Liver (tissue), 8 donors: ENCODE measurements at regions not wholly inside any gene's neighbourhood (a gene's known extent, or its start where the extent isn't known, plus 50 kb on each side); places are given as distances from the start of the nearest gene placed in this dataset.

Source experiments
- DNase-seq: peaks from one replicate; pipeline ENCODE4 v3.0.0-alpha.2; 2017; ENCODE audit warnings: low spot score
- H3K27ac ChIP-seq, 2 donors: one replicate each; pipeline ENCODE4 v1.7.0; 2013; ENCODE audit warnings: inconsistent platforms in 2 of 2, low read length in 2 of 2, control low read depth in 1 of 2, low read depth in 1 of 2, mild to moderate bottlenecking in 1 of 2
- H3K27me3 ChIP-seq, 4 donors: one replicate each; pipeline versions ENCODE4 v1.6.1 to v1.7.0; 2013; ENCODE audit warnings: low read length in 3 of 4, inconsistent platforms in 1 of 4, mild to moderate bottlenecking in 1 of 4, moderate library complexity in 1 of 4; ENCODE audit not compliant: control insufficient read depth in 4 of 4, insufficient read depth in 4 of 4
- H3K36me3 ChIP-seq, 4 donors: one replicate each; pipeline versions ENCODE4 v1.6.1 to v1.7.0; 2013; ENCODE audit warnings: low read length in 3 of 4, mild to moderate bottlenecking in 3 of 4, low read depth in 1 of 4, moderate library complexity in 1 of 4; ENCODE audit not compliant: control insufficient read depth in 4 of 4, insufficient read depth in 3 of 4
- H3K4me1 ChIP-seq, 4 donors: one replicate each; pipeline versions ENCODE4 v1.6.1 to v1.7.0; 2013; ENCODE audit warnings: low read length in 3 of 4, mild to moderate bottlenecking in 3 of 4, moderate library complexity in 1 of 4; ENCODE audit not compliant: control insufficient read depth in 4 of 4, insufficient read depth in 4 of 4
- H3K4me3 ChIP-seq, 3 donors: one replicate each; pipeline versions ENCODE4 v1.6.1 to v1.7.0; 2013; ENCODE audit warnings: low read length in 3 of 3, control low read depth in 1 of 3, low read depth in 1 of 3, mild to moderate bottlenecking in 1 of 3
- H3K9ac ChIP-seq, 2 donors: one replicate each; pipeline ENCODE4 v1.7.0; 2013; ENCODE audit warnings: low read length in 2 of 2, mild to moderate bottlenecking in 2 of 2, moderate library complexity in 2 of 2, control low read depth in 1 of 2, low read depth in 1 of 2
- H3K9me3 ChIP-seq, 4 donors: one replicate each; pipeline versions ENCODE4 v1.6.1 to v1.7.0; 2013; ENCODE audit warnings: low read length in 3 of 4; ENCODE audit not compliant: control insufficient read depth in 4 of 4
- ATF3 ChIP-seq: IDR thresholded peaks from 2 replicates; pipeline ENCODE4 v1.6.1; 2016; ENCODE audit warnings: antibody characterized with exemption
- CTCF ChIP-seq: fragments of 150-350 bp; IDR thresholded peaks from 2 replicates; pipeline ENCODE4 v1.5.1; 2017; ENCODE audit warnings: improper control_type of control experiment, low read depth, low read length; ENCODE audit not compliant: missing input control
- EGR1 ChIP-seq, 2 donors: IDR thresholded peaks; 2 replicates each; pipeline ENCODE4 v1.6.1; 2016 to 2018; ENCODE audit warnings: antibody characterized with exemption in 2 of 2, low read depth in 2 of 2
- FOXA1 ChIP-seq: IDR thresholded peaks from 2 replicates; pipeline ENCODE4 v1.6.1; 2016; ENCODE audit warnings: antibody characterized with exemption
- FOXA2 ChIP-seq: IDR thresholded peaks from 2 replicates; pipeline ENCODE4 v1.6.1; 2016; ENCODE audit warnings: antibody characterized with exemption
- GABPA ChIP-seq, 2 donors: IDR thresholded peaks in 1 of 2; conservative IDR thresholded peaks in 1 of 2; 2 replicates each; pipeline ENCODE4 v1.6.1; 2016; ENCODE audit warnings: antibody characterized with exemption in 2 of 2, mild to moderate bottlenecking in 1 of 2, moderate library complexity in 1 of 2
- HNF4A ChIP-seq, 2 donors: conservative IDR thresholded peaks; 2 replicates each; pipeline ENCODE4 v1.6.1; 2016; ENCODE audit warnings: antibody characterized with exemption in 2 of 2, mild to moderate bottlenecking in 2 of 2
- HNF4G ChIP-seq: IDR thresholded peaks from 2 replicates; pipeline ENCODE4 v1.6.1; 2016; ENCODE audit warnings: antibody characterized with exemption
- JUND ChIP-seq, 2 donors: IDR thresholded peaks; 2 replicates each; pipeline ENCODE4 v1.6.1; 2016; ENCODE audit warnings: antibody characterized with exemption in 2 of 2
- MAX ChIP-seq: IDR thresholded peaks from 2 replicates; pipeline ENCODE4 v1.6.1; 2016; ENCODE audit warnings: antibody characterized with exemption
- NR2F2 ChIP-seq: IDR thresholded peaks from 2 replicates; pipeline ENCODE4 v1.6.1; 2016; ENCODE audit warnings: antibody characterized with exemption
- RAD21 ChIP-seq, 2 donors: IDR thresholded peaks; 2 replicates each; pipeline ENCODE4 v1.6.1; 2016; ENCODE audit warnings: antibody characterized with exemption in 2 of 2, mild to moderate bottlenecking in 2 of 2
- REST ChIP-seq: IDR thresholded peaks from 2 replicates; pipeline ENCODE4 v1.6.1; 2016; ENCODE audit warnings: antibody characterized with exemption, mild to moderate bottlenecking
- RXRA ChIP-seq, 2 donors: IDR thresholded peaks; 2 replicates each; pipeline ENCODE4 v1.6.1; 2017 to 2018; ENCODE audit warnings: antibody characterized with exemption in 2 of 2, mild to moderate bottlenecking in 1 of 2
- SP1 ChIP-seq: IDR thresholded peaks from 2 replicates; pipeline ENCODE4 v1.6.1; 2018; ENCODE audit warnings: antibody characterized with exemption, mild to moderate bottlenecking
- TAF1 ChIP-seq: conservative IDR thresholded peaks from 2 replicates; pipeline ENCODE4 v1.6.1; 2016; ENCODE audit warnings: antibody characterized with exemption, mild to moderate bottlenecking
- YY1 ChIP-seq: IDR thresholded peaks from 2 replicates; pipeline ENCODE4 v1.6.1; 2016; ENCODE audit warnings: antibody characterized with exemption, mild to moderate bottlenecking
- ZBTB33 ChIP-seq: IDR thresholded peaks from 2 replicates; pipeline ENCODE4 v1.6.1; 2016; ENCODE audit warnings: antibody characterized with exemption
- WGBS: extraction: QIAGEN DNeasy Blood & Tissue Kit; methylation state at CpG from one replicate; pipeline ENCODE4 v1.1.7; 2013; 5-methylcytosine and 5-hydroxymethylcytosine counted together
- donor health status: healthy.
- donor health status: healthy.
- donor health status: healthy.
- donor health status: healthy.
- donor health status: healthy.

- no peak overlapping the region for H3K27ac ChIP-seq
- H3K27me3 ChIP-seq = no peaks in the 10 kb centered on the region
- no peaks in the 10 kb centered on the region for H3K36me3 ChIP-seq
- DNase-seq = no peak
- H3K9ac ChIP-seq = no peak overlapping the region
- H3K4me3 ChIP-seq = no peak overlapping the region
- no peaks in the 10 kb centered on the region for H3K9me3 ChIP-seq
- peaks cover 0 to 24% (median 13%) of the 10 kb centered on the region in 4 donors for H3K4me1 ChIP-seq
- 45% methylated on average over 6 of the region's 6 CpGs for WGBS
- TF ChIP-seq REST (no peak), JUND (IDR thresholded peaks at IDR 0.05) (no peak), EGR1 (IDR thresholded peaks at IDR 0.05; ENCODE audit: low read depth in 2 of 2) (no peak), FOXA2 (no peak), NR2F2 (no peak), MAX (no peak), HNF4G (no peak), GABPA (IDR thresholded peaks at IDR 0.05 in 1 of 2, conservative IDR thresholded peaks at IDR 0.05 in 1 of 2) (no peak), RXRA (IDR thresholded peaks at IDR 0.05) (no peak), TAF1 (no peak), SP1 (no peak), CTCF (no peak), ATF3 (no peak), HNF4A (conservative IDR thresholded peaks at IDR 0.05) (no peak)
Observed at GRCh38 chr10:78351283-78351682, 317.6 kb downstream of the RPS24 start.

- no peak for DNase-seq
- 76% methylated on average over 3 of the region's 3 CpGs for WGBS
- TF ChIP-seq RAD21 (IDR thresholded peaks at IDR 0.05) = no peak
- no peak for TF ChIP-seq NR2F2
- no peak for TF ChIP-seq SP1
- TF ChIP-seq YY1 = no peak
- TF ChIP-seq ATF3 = no peak
- no peak for TF ChIP-seq FOXA1
- TF ChIP-seq FOXA2 = no peak
- TF ChIP-seq GABPA (IDR thresholded peaks at IDR 0.05 in 1 of 2, conservative IDR thresholded peaks at IDR 0.05 in 1 of 2) = no peak
- no peak for TF ChIP-seq JUND (IDR thresholded peaks at IDR 0.05)
- TF ChIP-seq REST = no peak
- no peak for TF ChIP-seq RXRA (IDR thresholded peaks at IDR 0.05)
- TF ChIP-seq EGR1 (IDR thresholded peaks at IDR 0.05; ENCODE audit: low read depth in 2 of 2) = no peak
- TF ChIP-seq MAX = no peak
- no peak for TF ChIP-seq ZBTB33
- no peak for TF ChIP-seq HNF4A (conservative IDR thresholded peaks at IDR 0.05)
- TF ChIP-seq HNF4G = no peak
Observed at GRCh38 chr10:78351809-78352208, 318.1 kb downstream of the RPS24 start.

More at GRCh38 chr10:78351809-78352208, 318.1 kb downstream of the RPS24 start:
- Histone ChIP-seq H3K36me3 (no peaks in the 10 kb centered on the region), H3K4me1 (peaks cover 0 to 24% (median 13%) of the 10 kb centered on the region in 4 donors), H3K27me3 (no peaks in the 10 kb centered on the region), H3K9ac (no peak overlapping the region), H3K4me3 (no peak overlapping the region), H3K9me3 (no peaks in the 10 kb centered on the region), H3K27ac (no peak overlapping the region)
